Neural progenitor cell (in vitro differentiated cells): ENCODE measurements at regions not wholly inside any gene's neighbourhood (a gene's known extent, or its start where the extent isn't known, plus 50 kb on each side); places are given as distances from the start of the nearest gene placed in this dataset.
"Not testable (repeated sequence)": the region's sequence is repeated elsewhere in the genome, so short reads cannot be mapped to it uniquely, and the experiment has no call there.

Experiments used
- EZH2 ChIP-seq: fragments of 200-600 bp; sonication (generic); IDR thresholded peaks from 2 replicates; pipeline ENCODE4 v1.6.1; 2017; ENCODE audit warnings: antibody characterized with exemption, mild to moderate bottlenecking, moderate library complexity
- EZH2phosphoT487 ChIP-seq: fragments of 200-600 bp; sonication (generic); IDR thresholded peaks from 2 replicates; pipeline ENCODE4 v1.6.1; 2017; ENCODE audit warnings: antibody characterized with exemption
- TF ChIP-seq, protein P1 (sequence below): fragments of 200-600 bp; sonication (generic); IDR thresholded peaks from 2 replicates; pipeline ENCODE4 v1.5.1; 2017; ENCODE audit warnings: antibody characterized with exemption, mild to moderate bottlenecking

DNA sequence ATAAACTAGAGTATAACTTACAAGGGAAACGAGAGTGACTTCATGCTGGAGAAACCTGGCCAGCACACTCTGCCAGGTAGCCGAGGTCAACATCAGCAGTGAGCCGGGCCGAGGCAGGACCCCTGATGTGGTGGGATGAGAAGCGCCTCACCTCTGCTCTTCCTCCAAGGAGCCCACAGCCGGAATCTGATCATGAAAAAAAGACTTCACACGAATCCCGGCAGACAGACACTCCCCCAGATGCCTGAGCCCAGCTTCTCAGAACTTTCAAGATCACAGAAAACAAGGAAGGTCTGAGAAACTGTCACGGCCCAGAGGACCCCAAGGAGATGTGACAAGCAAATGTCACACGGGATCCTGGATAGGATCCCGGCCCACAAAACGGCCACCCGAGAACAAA, 116.9 kb upstream of the FAM20C start:
- not testable (repeated sequence) for TF ChIP-seq EZH2, EZH2phosphoT487
- TF ChIP-seq, protein P1, sequence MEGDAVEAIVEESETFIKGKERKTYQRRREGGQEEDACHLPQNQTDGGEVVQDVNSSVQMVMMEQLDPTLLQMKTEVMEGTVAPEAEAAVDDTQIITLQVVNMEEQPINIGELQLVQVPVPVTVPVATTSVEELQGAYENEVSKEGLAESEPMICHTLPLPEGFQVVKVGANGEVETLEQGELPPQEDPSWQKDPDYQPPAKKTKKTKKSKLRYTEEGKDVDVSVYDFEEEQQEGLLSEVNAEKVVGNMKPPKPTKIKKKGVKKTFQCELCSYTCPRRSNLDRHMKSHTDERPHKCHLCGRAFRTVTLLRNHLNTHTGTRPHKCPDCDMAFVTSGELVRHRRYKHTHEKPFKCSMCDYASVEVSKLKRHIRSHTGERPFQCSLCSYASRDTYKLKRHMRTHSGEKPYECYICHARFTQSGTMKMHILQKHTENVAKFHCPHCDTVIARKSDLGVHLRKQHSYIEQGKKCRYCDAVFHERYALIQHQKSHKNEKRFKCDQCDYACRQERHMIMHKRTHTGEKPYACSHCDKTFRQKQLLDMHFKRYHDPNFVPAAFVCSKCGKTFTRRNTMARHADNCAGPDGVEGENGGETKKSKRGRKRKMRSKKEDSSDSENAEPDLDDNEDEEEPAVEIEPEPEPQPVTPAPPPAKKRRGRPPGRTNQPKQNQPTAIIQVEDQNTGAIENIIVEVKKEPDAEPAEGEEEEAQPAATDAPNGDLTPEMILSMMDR: not testable (repeated sequence)
